Osteoblast (primary cell): ENCODE measurements at regions not wholly inside any gene's neighbourhood (a gene's known extent, or its start where the extent isn't known, plus 50 kb on each side); places are given as distances from the start of the nearest gene placed in this dataset.

Experiments used
- DNase-seq: peaks from one replicate; pipeline ENCODE4 v3.0.0; 2011; ENCODE audit warnings: low spot score, mixed read lengths; ENCODE audit not compliant: insufficient read length; ENCODE audit errors: missing footprints
- H2AFZ ChIP-seq: 2 replicates; pipeline ENCODE4 v1.6.0; 2011; ENCODE audit warnings: mild to moderate bottlenecking, low read length
- H3K27ac ChIP-seq: 2 replicates; pipeline ENCODE4 v1.5.1; 2011; ENCODE audit warnings: mild to moderate bottlenecking, low read depth, low read length, moderate library complexity
- H3K27me3 ChIP-seq: 2 replicates; pipeline ENCODE4 v1.6.0; 2012; ENCODE audit warnings: mild to moderate bottlenecking, control low read depth, inconsistent platforms, low read length, moderate library complexity; ENCODE audit not compliant: insufficient read depth
- H3K36me3 ChIP-seq: 2 replicates; pipeline ENCODE4 v1.5.1; 2011; ENCODE audit warnings: mild to moderate bottlenecking, low read length, control low read depth, moderate library complexity; ENCODE audit not compliant: insufficient read depth
- H3K4me1 ChIP-seq: 2 replicates; pipeline ENCODE4 v1.5.1; 2011; ENCODE audit warnings: mild to moderate bottlenecking, low read length, control low read depth, moderate library complexity; ENCODE audit not compliant: insufficient read depth
- H3K4me2 ChIP-seq: 2 replicates; pipeline ENCODE4 v1.6.0; 2011; ENCODE audit warnings: mild to moderate bottlenecking, low read length; ENCODE audit not compliant: insufficient read depth
- H3K4me3 ChIP-seq: fragments of 200-600 bp; sonication (generic); 3 replicates; pipeline ENCODE4 v1.5.1; 2012; ENCODE audit warnings: mild to moderate bottlenecking, low read length, inconsistent platforms; ENCODE audit not compliant: insufficient read depth
- H3K79me2 ChIP-seq: 2 replicates; pipeline ENCODE4 v1.6.0; 2012; ENCODE audit warnings: mild to moderate bottlenecking, low read length, control low read depth, inconsistent platforms; ENCODE audit not compliant: insufficient read depth
- H3K9me3 ChIP-seq: 2 replicates; pipeline ENCODE4 v1.5.1; 2011; ENCODE audit warnings: low read depth, low read length, control low read depth
- H4K20me1 ChIP-seq: 2 replicates; pipeline ENCODE4 v1.6.0; 2012; ENCODE audit warnings: mild to moderate bottlenecking, low read length, control low read depth; ENCODE audit not compliant: insufficient read depth
- CTCF ChIP-seq: IDR thresholded peaks from 2 replicates; pipeline ENCODE4 v1.5.1; 2011; ENCODE audit warnings: mild to moderate bottlenecking, low read depth, low read length, moderate library complexity; ENCODE audit errors: extremely low read depth

GRCh38 chr9:18118268-18118667, 355.7 kb upstream of the ADAMTSL1 start:
- DNase-seq = no peak
- no peak overlapping the region for H3K27ac ChIP-seq
- H3K4me2 ChIP-seq = no peak overlapping the region
- no peaks in the 10 kb centered on the region for H3K9me3 ChIP-seq
- H3K4me1 ChIP-seq = no peaks in the 10 kb centered on the region
- no peak overlapping the region for H3K4me3 ChIP-seq
- no peak overlapping the region for H2AFZ ChIP-seq
- H4K20me1 ChIP-seq = no peaks in the 10 kb centered on the region
- H3K79me2 ChIP-seq = no peaks in the 10 kb centered on the region
- no peaks in the 10 kb centered on the region for H3K36me3 ChIP-seq
- TF ChIP-seq CTCF = no peak
- no peaks in the 10 kb centered on the region for H3K27me3 ChIP-seq

GRCh38 chr9:18122171-18122570, 351.8 kb upstream of the ADAMTSL1 start:
- H3K9me3 ChIP-seq = no peaks in the 10 kb centered on the region
- DNase-seq = peak; percentile 22
- no peak overlapping the region for H2AFZ ChIP-seq
- no peaks in the 10 kb centered on the region for H4K20me1 ChIP-seq
- no peak overlapping the region for H3K4me3 ChIP-seq
- H3K4me2 ChIP-seq = no peak overlapping the region
- no peaks in the 10 kb centered on the region for H3K36me3 ChIP-seq
- no peaks in the 10 kb centered on the region for H3K27me3 ChIP-seq
- no peaks in the 10 kb centered on the region for H3K4me1 ChIP-seq
- no peaks in the 10 kb centered on the region for H3K79me2 ChIP-seq
- TF ChIP-seq CTCF = no peak
- H3K27ac ChIP-seq = no peak overlapping the region

- Histone ChIP-seq H3K36me3 (no peaks in the 10 kb centered on the region), H3K4me2 (no peak overlapping the region), H4K20me1 (no peaks in the 10 kb centered on the region), H3K9me3 (no peaks in the 10 kb centered on the region), H3K4me1 (no peaks in the 10 kb centered on the region), H3K79me2 (no peaks in the 10 kb centered on the region), H2AFZ (no peak overlapping the region), H3K27ac (no peak overlapping the region), H3K27me3 (no peaks in the 10 kb centered on the region), H3K4me3 (no peak overlapping the region)
- DNase-seq = no peak
- TF ChIP-seq CTCF = no peak
Observed at GRCh38 chr9:18124760-18125159, 349.2 kb upstream of the ADAMTSL1 start.

- DNase-seq = no peak
- Histone ChIP-seq H3K27me3 (peaks cover 1% of the 10 kb centered on the region), H3K4me1 (no peaks in the 10 kb centered on the region), H3K36me3 (no peaks in the 10 kb centered on the region), H2AFZ (no peak overlapping the region), H3K4me2 (no peak overlapping the region), H3K79me2 (no peaks in the 10 kb centered on the region), H3K9me3 (no peaks in the 10 kb centered on the region), H3K27ac (no peak overlapping the region), H3K4me3 (no peak overlapping the region), H4K20me1 (no peaks in the 10 kb centered on the region)
- TF ChIP-seq CTCF = no peak
Observed at GRCh38 chr9:18126831-18127498, 347.0 kb upstream of the ADAMTSL1 start.
